ENCODE measurements at regions not wholly inside any gene's neighbourhood (a gene's known extent, or its start where the extent isn't known, plus 50 kb on each side); places are given as distances from the start of the nearest gene placed in this dataset.

- no peaks in the 10 kb centered on the region for H3K79me2 ChIP-seq (ENCODE audit: insufficient read depth, low read length)
- H3K4me1 ChIP-seq (ENCODE audit: insufficient read depth, low read length) = no peaks in the 10 kb centered on the region; the same call in 1 of the 2 replicates
- no peak for TF ChIP-seq CTCF (conservative IDR thresholded peaks at IDR 0.05)
- DNase-seq = no peak
- no peak overlapping the region for H3T11ph ChIP-seq (ENCODE audit: low read length)
- H3K27ac Mint-ChIP-seq = no peak overlapping the region
- no peak overlapping the region for H2BK12ac ChIP-seq (ENCODE audit: insufficient read length, low read depth, low read length)
- no peak overlapping the region for H2AFZ ChIP-seq (ENCODE audit: low read length)
- H2BK20ac ChIP-seq (ENCODE audit: low read depth, low read length, poor library complexity, severe bottlenecking) = no peak overlapping the region
- H3K79me1 ChIP-seq (ENCODE audit: insufficient read depth, low read depth, low read length, poor library complexity, severe bottlenecking) = no peaks in the 10 kb centered on the region
- WGBS (ENCODE audit: extremely low coverage, insufficient read length, low lambda C conversion rate) = no CpG with 5 or more reads among the region's 2 CpGs
- H2BK5ac ChIP-seq (ENCODE audit: insufficient read length, low read length) = no peak overlapping the region
- H4K20me1 ChIP-seq (ENCODE audit: control insufficient read depth, insufficient read depth, insufficient read length) = no peaks in the 10 kb centered on the region
- no peak overlapping the region for H3K4ac ChIP-seq (ENCODE audit: low read depth, low read length)
- H3K9ac ChIP-seq (ENCODE audit: extremely low read depth, insufficient read length, low read length) = no peak overlapping the region
- H3K9me3 ChIP-seq (ENCODE audit: control insufficient read depth, low read depth, low read length) = no peaks in the 10 kb centered on the region
- H3K27me3 ChIP-seq (ENCODE audit: insufficient read depth, low read length) = no peaks in the 10 kb centered on the region; the same call in 1 of the 2 replicates
- no peaks in the 10 kb centered on the region for H3K23me2 ChIP-seq (ENCODE audit: insufficient read length, low read depth, low read length, poor library complexity, severe bottlenecking)
- peaks cover 25% of the 10 kb centered on the region for H3K27me3 Mint-ChIP-seq (ENCODE audit: low read depth)
- H3K27ac ChIP-seq (ENCODE audit: insufficient read length, low read depth, low read length) = no peak overlapping the region
- no peak overlapping the region for H2BK15ac ChIP-seq (ENCODE audit: low read depth, low read length)
- H3K56ac ChIP-seq (ENCODE audit: insufficient read length, low read depth, low read length) = no peak overlapping the region
- H3K18ac ChIP-seq (ENCODE audit: insufficient read length, low read depth, low read length) = no peak overlapping the region
- no peak overlapping the region for H4K5ac ChIP-seq (ENCODE audit: insufficient read length, low read depth, low read length)
- no peak overlapping the region for H3K14ac ChIP-seq (ENCODE audit: insufficient read depth, low read length)
- H3K4me3 Mint-ChIP-seq = no peak overlapping the region
- no peak overlapping the region for H3K4me2 ChIP-seq (ENCODE audit: insufficient read depth, insufficient read length, low read length)
- H4K8ac ChIP-seq (replicated peaks; ENCODE audit: insufficient read length, low read depth, low read length) = no peak overlapping the region
- H4K91ac ChIP-seq (ENCODE audit: insufficient read length, low read depth, low read length) = no peak overlapping the region
- no peak overlapping the region for H2BK120ac ChIP-seq (ENCODE audit: low read depth, low read length, poor library complexity, severe bottlenecking)
- peaks cover 22 to 29% of the 10 kb centered on the region in 2 experiments for H3K4me1 Mint-ChIP-seq
- no peak overlapping the region for H2AK5ac ChIP-seq (ENCODE audit: insufficient read length, low read length)
- H3K23ac ChIP-seq (ENCODE audit: insufficient read length, low read depth, low read length) = no peak overlapping the region
- H3K9me3 Mint-ChIP-seq = no peaks in the 10 kb centered on the region; a peak in 4 of 5 replicates
- no peaks in the 10 kb centered on the region for H3K36me3 Mint-ChIP-seq (ENCODE audit: insufficient read depth in 1 of 3, low read depth in 3 of 3)
These were observed 180.7 kb downstream of the GUCY2F start for GRCh38 chrX:109301177-109301576.
